Jurkat, Clone E6-1 (cell line): ENCODE measurements at regions not wholly inside any gene's neighbourhood (a gene's known extent, or its start where the extent isn't known, plus 50 kb on each side); places are given as distances from the start of the nearest gene placed in this dataset.

Experiments used
- DNase-seq: peaks from one replicate; pipeline ENCODE4 v3.0.0-alpha.2; 2011; ENCODE audit warnings: low read depth, low spot score
- H3K4me3 ChIP-seq: 2 replicates; pipeline ENCODE4 v1.5.1; 2011; ENCODE audit warnings: mild to moderate bottlenecking, low read length, control low read depth, moderate library complexity

GRCh38 chr1:213656503-213656902, 331.3 kb upstream of the PROX1 start:
- DNase-seq: no peak
- no peak overlapping the region for H3K4me3 ChIP-seq

- DNase-seq: no peak
- H3K4me3 ChIP-seq: no peak overlapping the region
These were observed 330.8 kb upstream of the PROX1 start for GRCh38 chr1:213657013-213657412.

- no peak for DNase-seq
- H3K4me3 ChIP-seq: no peak overlapping the region
These were observed 329.9 kb upstream of the PROX1 start for GRCh38 chr1:213657879-213658278.

- DNase-seq: no peak
- H3K4me3 ChIP-seq: no peak overlapping the region
These were observed 329.3 kb upstream of the PROX1 start for GRCh38 chr1:213658457-213658856.

- H3K4me3 ChIP-seq: no peak overlapping the region
- no peak for DNase-seq
These were observed 327.9 kb upstream of the PROX1 start for GRCh38 chr1:213659580-213660547.

GRCh38 chr1:213661302-213661701, 326.5 kb upstream of the PROX1 start:
- DNase-seq: no peak
- no peak overlapping the region for H3K4me3 ChIP-seq

- no peak overlapping the region for H3K4me3 ChIP-seq
- peak; percentile 18 for DNase-seq
These were observed 321.7 kb upstream of the PROX1 start for GRCh38 chr1:213666113-213666512.

GRCh38 chr1:213666922-213667321, 320.9 kb upstream of the PROX1 start:
- DNase-seq: no peak
- no peak overlapping the region for H3K4me3 ChIP-seq

GRCh38 chr1:213669512-213669911, 318.3 kb upstream of the PROX1 start:
- DNase-seq: no peak
- no peak overlapping the region for H3K4me3 ChIP-seq

- H3K4me3 ChIP-seq: no peak overlapping the region
- DNase-seq: peak; percentile 95
These were observed 317.6 kb upstream of the PROX1 start for GRCh38 chr1:213669964-213670691.

- DNase-seq: no peak
- H3K4me3 ChIP-seq: no peak overlapping the region
These were observed 317.1 kb upstream of the PROX1 start for GRCh38 chr1:213670692-213671023.

- H3K4me3 ChIP-seq: no peak overlapping the region
- no peak for DNase-seq
These were observed 312.7 kb upstream of the PROX1 start for GRCh38 chr1:213675043-213675442.

GRCh38 chr1:213676736-213677135, 311.0 kb upstream of the PROX1 start:
- H3K4me3 ChIP-seq: no peak overlapping the region
- no peak for DNase-seq

GRCh38 chr1:213678348-213678747, 309.4 kb upstream of the PROX1 start:
- no peak overlapping the region for H3K4me3 ChIP-seq
- no peak for DNase-seq

- DNase-seq: no peak
- no peak overlapping the region for H3K4me3 ChIP-seq
These were observed 309.0 kb upstream of the PROX1 start for GRCh38 chr1:213678753-213679152.

GRCh38 chr1:213679153-213679552, 308.6 kb upstream of the PROX1 start:
- no peak overlapping the region for H3K4me3 ChIP-seq
- DNase-seq: no peak

- no peak for DNase-seq
- H3K4me3 ChIP-seq: no peak overlapping the region
These were observed 307.0 kb upstream of the PROX1 start for GRCh38 chr1:213680677-213681325.

- DNase-seq: no peak
These were observed 305.9 kb upstream of the PROX1 start for GRCh38 chr1:213681788-213682340.

GRCh38 chr1:213683529-213683928, 304.2 kb upstream of the PROX1 start:
- no peak overlapping the region for H3K4me3 ChIP-seq
- DNase-seq: no peak

More at GRCh38 chr1:213681788-213682340, 305.9 kb upstream of the PROX1 start:
- H3K4me3 ChIP-seq: no peak overlapping the region

- DNase-seq: no peak
- no peak overlapping the region for H3K4me3 ChIP-seq
These were observed 303.3 kb upstream of the PROX1 start for GRCh38 chr1:213684454-213684853.
